SH-SY5Y (cell line): ENCODE measurements at regions not wholly inside any gene's neighbourhood (a gene's known extent, or its start where the extent isn't known, plus 50 kb on each side); places are given as distances from the start of the nearest gene placed in this dataset.

Experiments
- GATA2 ChIP-seq: IDR thresholded peaks from 2 replicates; pipeline ENCODE4 v1.6.1; 2011; ENCODE audit warnings: mild to moderate bottlenecking, low read depth, low read length
- GATA3 ChIP-seq: IDR thresholded peaks from 2 replicates; pipeline ENCODE4 v1.6.1; 2011; ENCODE audit warnings: low read depth, mild to moderate bottlenecking, low read length, moderate library complexity

DNA sequence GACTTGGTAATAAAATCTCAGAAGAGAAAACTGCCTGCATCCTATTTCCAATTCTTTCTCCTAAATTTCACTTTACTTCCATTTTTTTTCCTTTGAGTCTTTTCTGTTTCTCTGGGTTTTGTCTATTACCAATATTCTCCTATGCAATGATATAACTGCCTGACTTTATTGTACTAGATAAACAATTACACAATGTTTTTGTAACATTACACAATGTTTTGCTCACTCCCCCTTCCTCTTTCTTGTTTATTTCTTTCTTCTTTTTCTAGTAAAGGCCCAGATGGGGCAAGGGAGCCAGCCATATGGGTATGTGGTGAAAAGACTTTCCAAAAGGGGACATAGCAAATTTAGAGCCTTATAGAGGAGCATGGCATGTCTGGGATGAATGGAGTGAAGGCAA lies 278.7 kb upstream of the PHYHIPL start:
- no peak for TF ChIP-seq GATA3
- TF ChIP-seq GATA2, result no peak
